Peyer's patch (tissue), 4 donors: ENCODE measurements at regions not wholly inside any gene's neighbourhood (a gene's known extent, or its start where the extent isn't known, plus 50 kb on each side); places are given as distances from the start of the nearest gene placed in this dataset.

Experiments
- CTCF ChIP-seq, 6 experiments: fragments of 450-650 bp in 4 of 6; fragments of 200-600 bp in 2 of 6; sonication (generic) in 1 of 6; IDR thresholded peaks; one replicate each; pipeline ENCODE4 v1.5.1; 2017 to 2019; ENCODE audit warnings: antibody characterized with exemption in 6 of 6, mild to moderate bottlenecking in 3 of 6, moderate library complexity in 1 of 6
- POLR2A ChIP-seq, 2 donors: fragments of 450-650 bp; IDR thresholded peaks; one replicate each; pipeline ENCODE4 v1.5.1; 2017; ENCODE audit warnings: antibody characterized with exemption in 2 of 2, mild to moderate bottlenecking in 2 of 2, moderate library complexity in 2 of 2

DNA sequence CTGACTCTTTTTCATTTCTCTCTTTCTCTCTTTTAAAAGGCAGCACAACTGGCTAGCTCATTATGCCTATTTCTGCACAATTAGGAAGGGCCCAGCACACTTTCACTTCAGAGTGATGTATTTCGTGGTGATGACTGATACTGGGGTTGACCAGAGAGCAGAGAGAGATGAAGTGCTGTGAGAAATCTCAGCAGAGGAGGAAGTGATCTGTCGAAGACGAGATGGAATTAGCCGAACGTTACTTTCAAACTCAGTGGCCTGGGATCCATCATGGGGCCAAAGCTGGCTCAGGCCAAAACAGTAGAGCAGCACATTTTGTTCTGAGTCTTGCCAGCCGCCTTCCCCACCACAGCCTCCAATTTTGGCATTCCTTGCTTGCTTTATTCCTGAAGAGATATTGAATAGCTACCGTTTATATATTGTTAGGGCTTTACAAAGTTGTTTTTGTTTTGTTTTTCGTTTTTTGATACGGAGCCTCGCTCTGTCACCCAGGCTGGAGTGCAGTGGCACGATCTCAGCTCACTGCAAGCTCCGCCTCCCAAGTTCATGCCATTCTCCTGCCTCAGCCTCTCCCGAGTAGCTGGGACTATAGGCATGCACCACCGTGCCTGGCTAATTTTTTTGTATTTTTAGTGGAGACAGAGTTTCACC lies 213.2 kb upstream of the ECI2 start:
- no peak for TF ChIP-seq CTCF (IDR thresholded peaks at IDR 0.05)
- TF ChIP-seq POLR2A (IDR thresholded peaks at IDR 0.05) = no peak
